ENCODE measurements at regions not wholly inside any gene's neighbourhood (a gene's known extent, or its start where the extent isn't known, plus 50 kb on each side); places are given as distances from the start of the nearest gene placed in this dataset.

- TF ChIP-seq POLR2A (IDR thresholded peaks at IDR 0.05) (no peak), POLR2AphosphoS5 (IDR thresholded peaks at IDR 0.05) (no peak)
- TF ChIP-seq, protein P1, sequence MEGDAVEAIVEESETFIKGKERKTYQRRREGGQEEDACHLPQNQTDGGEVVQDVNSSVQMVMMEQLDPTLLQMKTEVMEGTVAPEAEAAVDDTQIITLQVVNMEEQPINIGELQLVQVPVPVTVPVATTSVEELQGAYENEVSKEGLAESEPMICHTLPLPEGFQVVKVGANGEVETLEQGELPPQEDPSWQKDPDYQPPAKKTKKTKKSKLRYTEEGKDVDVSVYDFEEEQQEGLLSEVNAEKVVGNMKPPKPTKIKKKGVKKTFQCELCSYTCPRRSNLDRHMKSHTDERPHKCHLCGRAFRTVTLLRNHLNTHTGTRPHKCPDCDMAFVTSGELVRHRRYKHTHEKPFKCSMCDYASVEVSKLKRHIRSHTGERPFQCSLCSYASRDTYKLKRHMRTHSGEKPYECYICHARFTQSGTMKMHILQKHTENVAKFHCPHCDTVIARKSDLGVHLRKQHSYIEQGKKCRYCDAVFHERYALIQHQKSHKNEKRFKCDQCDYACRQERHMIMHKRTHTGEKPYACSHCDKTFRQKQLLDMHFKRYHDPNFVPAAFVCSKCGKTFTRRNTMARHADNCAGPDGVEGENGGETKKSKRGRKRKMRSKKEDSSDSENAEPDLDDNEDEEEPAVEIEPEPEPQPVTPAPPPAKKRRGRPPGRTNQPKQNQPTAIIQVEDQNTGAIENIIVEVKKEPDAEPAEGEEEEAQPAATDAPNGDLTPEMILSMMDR (IDR thresholded peaks at IDR 0.05) = no peak
These were observed 324.4 kb upstream of the MPDZ start for GRCh38 chr9:13603921-13604320.
